ENCODE measurements at regions not wholly inside any gene's neighbourhood (a gene's known extent, or its start where the extent isn't known, plus 50 kb on each side); places are given as distances from the start of the nearest gene placed in this dataset.

- TF ChIP-seq FOXM1 (IDR thresholded peaks at IDR 0.05; ENCODE audit: low read depth) (no peak), FOXM1 (CRISPR knock-in tag; IDR thresholded peaks at IDR 0.05; ENCODE audit: low read depth) (no peak), NR2F6 (CRISPR knock-in tag; IDR thresholded peaks at IDR 0.05) (no peak), RFX5 (IDR thresholded peaks at IDR 0.05; ENCODE audit: low read depth, low read length) (no peak), ZBTB26 (CRISPR knock-in tag; IDR thresholded peaks at IDR 0.05) (no peak), ZFP30 (CRISPR knock-in tag; IDR thresholded peaks at IDR 0.05; ENCODE audit: borderline replicate concordance) (no peak), POLR2A (conservative IDR thresholded peaks at IDR 0.05) (no peak), GABPB1 (CRISPR knock-in tag; IDR thresholded peaks at IDR 0.05) (no peak), SETDB1 (IDR thresholded peaks at IDR 0.05; ENCODE audit: low read length) (no peak), NR3C1 (CRISPR knock-in tag; IDR thresholded peaks at IDR 0.05) (no peak), CTCF (IDR thresholded peaks at IDR 0.05 in 2 of 3, conservative IDR thresholded peaks at IDR 0.05 in 1 of 3; ENCODE audit: insufficient read depth in 2 of 3, low read depth in 1 of 3, low read length in 3 of 3) (no peak), SPI1 (IDR thresholded peaks at IDR 0.05; ENCODE audit: borderline replicate concordance, low read depth, low read length) (no peak)
- TF ChIP-seq, protein P1, sequence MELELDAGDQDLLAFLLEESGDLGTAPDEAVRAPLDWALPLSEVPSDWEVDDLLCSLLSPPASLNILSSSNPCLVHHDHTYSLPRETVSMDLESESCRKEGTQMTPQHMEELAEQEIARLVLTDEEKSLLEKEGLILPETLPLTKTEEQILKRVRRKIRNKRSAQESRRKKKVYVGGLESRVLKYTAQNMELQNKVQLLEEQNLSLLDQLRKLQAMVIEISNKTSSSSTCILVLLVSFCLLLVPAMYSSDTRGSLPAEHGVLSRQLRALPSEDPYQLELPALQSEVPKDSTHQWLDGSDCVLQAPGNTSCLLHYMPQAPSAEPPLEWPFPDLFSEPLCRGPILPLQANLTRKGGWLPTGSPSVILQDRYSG (tag; conservative IDR thresholded peaks at IDR 0.05; ENCODE audit: low read depth) = no peak
These were observed 243.8 kb downstream of the TSN start for GRCh38 chr2:121999264-121999663.
